Stimulated activated CD4-positive, alpha-beta T cell treated with anti-CD3 and anti-CD28 coated beads, TNF-alpha, amount 100 ng/mL, for 48 hours (primary cell): ENCODE measurements at regions not wholly inside any gene's neighbourhood (a gene's known extent, or its start where the extent isn't known, plus 50 kb on each side); places are given as distances from the start of the nearest gene placed in this dataset.
"Not testable (repeated sequence)": the region's sequence is repeated elsewhere in the genome, so short reads cannot be mapped to it uniquely, and the experiment has no call there.

ENCODE experiments used
- DNase-seq, 3 donors: peaks; one replicate each; pipeline ENCODE4 v3.0.0-alpha.2; 2020; ENCODE audit warnings: low read depth in 3 of 3

- DNase-seq, result no peak
Observed at GRCh38 chr6:11427091-11427722, 110.3 kb upstream of the TMEM170B start.

GRCh38 chr6:11426571-11426970 is 111.0 kb upstream of the TMEM170B start:
- DNase-seq, result no peak

- DNase-seq, result no peak
Observed at GRCh38 chr6:11425876-11426275, 111.7 kb upstream of the TMEM170B start.

GRCh38 chr6:11425431-11425871 is 112.1 kb upstream of the TMEM170B start:
- DNase-seq, result no peak

GRCh38 chr6:11424395-11425034 is 113.0 kb upstream of the TMEM170B start:
- DNase-seq, result no peak

- DNase-seq, result no peak
Observed at GRCh38 chr6:11423667-11424066, 113.9 kb upstream of the TMEM170B start.

- no peak for DNase-seq
Observed at GRCh38 chr6:11423072-11423471, 114.5 kb upstream of the TMEM170B start.

GRCh38 chr6:11419763-11420453 is 117.6 kb upstream of the TMEM170B start:
- no peak for DNase-seq

GRCh38 chr6:11418290-11418905 is 119.2 kb upstream of the TMEM170B start:
- no peak for DNase-seq

- no peak for DNase-seq
Observed at GRCh38 chr6:11416936-11417576, 120.5 kb upstream of the TMEM170B start.

- DNase-seq, result not testable (repeated sequence)
Observed at GRCh38 chr6:11416099-11416935, 121.2 kb upstream of the TMEM170B start.

- no peak for DNase-seq
Observed at GRCh38 chr6:11415557-11415956, 122.0 kb upstream of the TMEM170B start.

GRCh38 chr6:11414176-11414963 is 123.2 kb upstream of the TMEM170B start:
- no peak for DNase-seq

- no peak for DNase-seq
Observed at GRCh38 chr6:11413728-11414127, 123.8 kb upstream of the TMEM170B start.

GRCh38 chr6:11413117-11413687 is 124.3 kb upstream of the TMEM170B start:
- no peak for DNase-seq

GRCh38 chr6:11412616-11413015 is 124.9 kb upstream of the TMEM170B start:
- no peak for DNase-seq

GRCh38 chr6:11412011-11412424 is 125.5 kb upstream of the TMEM170B start:
- no peak for DNase-seq

- DNase-seq, result no peak
Observed at GRCh38 chr6:11411593-11411992, 126.0 kb upstream of the TMEM170B start.

GRCh38 chr6:11410539-11411307 is 126.8 kb upstream of the TMEM170B start:
- DNase-seq, result no peak
